ENCODE measurements at regions not wholly inside any gene's neighbourhood (a gene's known extent, or its start where the extent isn't known, plus 50 kb on each side); places are given as distances from the start of the nearest gene placed in this dataset.
A peak's percentile ranks its signal among the peaks of the same experiment; 100 is the strongest.

DNA sequence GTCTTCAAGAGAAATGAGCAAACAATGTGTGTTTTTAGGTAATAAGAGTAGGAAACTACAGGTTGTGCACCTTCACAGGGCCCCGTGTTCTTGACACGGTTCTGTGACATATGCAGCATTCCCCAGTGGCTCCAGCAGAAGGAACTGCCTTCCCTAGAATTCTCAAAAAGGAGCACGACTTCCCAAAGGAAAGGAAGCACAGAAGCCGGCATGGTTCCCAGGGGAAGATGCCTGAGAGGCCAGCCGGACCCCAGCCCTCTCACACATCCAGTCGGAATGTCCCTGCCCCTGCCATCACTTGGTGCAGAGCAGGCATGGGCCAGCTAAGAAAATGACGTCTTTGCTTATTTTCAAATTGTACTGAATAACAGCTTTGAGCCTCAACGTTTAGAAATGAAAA lies 187.3 kb upstream of the NSMCE3 start:
- no peak for DNase-seq (ENCODE audit: low read depth in 2 of 2)
- TF ChIP-seq, protein P1, sequence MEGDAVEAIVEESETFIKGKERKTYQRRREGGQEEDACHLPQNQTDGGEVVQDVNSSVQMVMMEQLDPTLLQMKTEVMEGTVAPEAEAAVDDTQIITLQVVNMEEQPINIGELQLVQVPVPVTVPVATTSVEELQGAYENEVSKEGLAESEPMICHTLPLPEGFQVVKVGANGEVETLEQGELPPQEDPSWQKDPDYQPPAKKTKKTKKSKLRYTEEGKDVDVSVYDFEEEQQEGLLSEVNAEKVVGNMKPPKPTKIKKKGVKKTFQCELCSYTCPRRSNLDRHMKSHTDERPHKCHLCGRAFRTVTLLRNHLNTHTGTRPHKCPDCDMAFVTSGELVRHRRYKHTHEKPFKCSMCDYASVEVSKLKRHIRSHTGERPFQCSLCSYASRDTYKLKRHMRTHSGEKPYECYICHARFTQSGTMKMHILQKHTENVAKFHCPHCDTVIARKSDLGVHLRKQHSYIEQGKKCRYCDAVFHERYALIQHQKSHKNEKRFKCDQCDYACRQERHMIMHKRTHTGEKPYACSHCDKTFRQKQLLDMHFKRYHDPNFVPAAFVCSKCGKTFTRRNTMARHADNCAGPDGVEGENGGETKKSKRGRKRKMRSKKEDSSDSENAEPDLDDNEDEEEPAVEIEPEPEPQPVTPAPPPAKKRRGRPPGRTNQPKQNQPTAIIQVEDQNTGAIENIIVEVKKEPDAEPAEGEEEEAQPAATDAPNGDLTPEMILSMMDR (IDR thresholded peaks at IDR 0.05; ENCODE audit: low read depth, low read length), result no peak
- H3K4me3 ChIP-seq (replicated peaks in 1 of 2; ENCODE audit: low read depth in 2 of 2, low read length in 2 of 2), result no peak overlapping the region

DNA sequence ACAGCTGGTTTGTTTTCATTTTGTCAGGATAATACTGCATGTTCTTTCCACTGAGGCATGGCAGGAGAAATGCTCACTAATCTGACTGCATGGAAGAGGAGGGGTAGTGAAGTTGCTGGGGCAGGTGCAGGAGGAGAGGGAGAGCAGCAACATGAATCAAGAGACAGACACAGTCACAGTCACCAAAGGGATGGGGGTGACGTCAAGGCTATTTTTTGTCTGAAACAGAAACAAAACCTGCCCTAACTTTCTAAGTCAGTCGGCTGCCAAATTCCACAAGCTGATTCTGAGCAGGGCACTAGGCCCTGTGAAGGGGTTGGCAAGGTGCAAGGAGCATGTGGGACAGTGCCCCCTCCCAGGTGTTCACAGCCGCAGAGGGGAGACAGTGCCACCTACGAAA lies 186.6 kb upstream of the NSMCE3 start:
- H3K4me3 ChIP-seq (replicated peaks in 1 of 2; ENCODE audit: low read depth in 2 of 2, low read length in 2 of 2), result no peak overlapping the region

DNA sequence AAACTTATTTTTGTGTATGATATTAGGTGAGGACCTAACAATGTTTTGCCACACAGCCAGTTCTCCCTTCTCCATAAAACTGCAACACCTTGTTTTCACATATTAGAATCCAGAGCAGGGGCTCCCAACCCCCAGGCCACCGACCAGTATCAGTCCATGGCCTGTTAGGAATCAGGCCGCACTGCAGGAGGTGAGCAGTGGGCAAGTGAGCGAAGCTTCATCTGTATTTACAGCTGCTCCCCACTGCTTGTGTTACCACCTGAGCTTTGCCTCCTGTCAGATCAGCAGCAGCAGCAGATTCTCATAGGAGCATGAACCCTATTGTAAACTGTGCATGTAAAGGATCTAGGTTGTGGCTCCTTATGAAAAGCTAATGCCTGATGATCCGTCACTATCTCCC lies 185.9 kb upstream of the NSMCE3 start:
- DNase-seq (ENCODE audit: low read depth in 2 of 2), result no peak
- no peak overlapping the region for H3K4me3 ChIP-seq (replicated peaks in 1 of 2; ENCODE audit: low read depth in 2 of 2, low read length in 2 of 2)
- TF ChIP-seq, protein P1 (IDR thresholded peaks at IDR 0.05; ENCODE audit: low read depth, low read length), result no peak

More for the DNA sequence above, 186.6 kb upstream of the NSMCE3 start:
- no peak for DNase-seq (ENCODE audit: low read depth in 2 of 2)
- TF ChIP-seq, protein P1 (IDR thresholded peaks at IDR 0.05; ENCODE audit: low read depth, low read length), result no peak

DNA sequence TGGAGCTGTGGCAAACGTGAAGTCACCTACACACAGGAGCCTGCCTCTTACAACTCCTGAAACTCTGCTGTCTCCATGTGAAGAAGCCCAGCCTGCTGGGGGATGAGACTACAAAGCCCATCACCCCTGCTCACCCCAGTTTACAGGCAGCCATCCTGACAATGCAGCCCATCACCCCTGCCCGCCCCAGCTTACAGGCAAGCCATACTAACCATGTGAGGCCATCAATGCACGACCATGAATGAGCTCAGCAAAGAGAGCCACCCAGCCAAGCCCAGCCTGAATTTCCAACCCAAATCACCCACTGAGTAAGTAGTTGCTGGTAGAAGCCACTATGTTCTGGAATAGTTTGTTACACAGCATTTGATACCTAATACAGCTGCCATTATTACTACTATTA lies 185.4 kb upstream of the NSMCE3 start:
- no peak overlapping the region for H3K4me3 ChIP-seq (replicated peaks in 1 of 2; ENCODE audit: low read depth in 2 of 2, low read length in 2 of 2)
- DNase-seq (ENCODE audit: low read depth in 2 of 2), result no peak
- TF ChIP-seq, protein P1 (IDR thresholded peaks at IDR 0.05; ENCODE audit: low read depth, low read length), result no peak

DNA sequence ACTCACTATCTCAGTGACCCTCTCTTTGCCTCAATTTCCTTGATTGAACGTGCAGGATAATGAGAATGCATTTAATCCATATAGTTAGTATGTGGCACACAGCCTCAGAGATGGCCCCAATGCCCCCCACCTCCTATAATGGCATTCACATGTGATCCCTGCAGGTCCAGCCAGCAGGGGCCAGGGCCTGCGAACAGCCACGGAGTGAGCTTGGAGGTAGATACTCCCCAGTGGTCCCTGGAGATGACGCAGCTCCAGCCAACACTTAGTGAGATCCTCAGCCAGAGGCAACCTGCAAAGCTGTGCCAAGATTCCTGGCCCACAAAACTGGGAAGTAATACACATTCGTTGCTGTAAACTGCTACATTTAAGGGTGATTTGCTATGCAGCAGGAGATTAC lies 184.9 kb upstream of the NSMCE3 start:
- no peak for DNase-seq (ENCODE audit: low read depth in 2 of 2)
- no peak overlapping the region for H3K4me3 ChIP-seq (replicated peaks in 1 of 2; ENCODE audit: low read depth in 2 of 2, low read length in 2 of 2)
- TF ChIP-seq, protein P1 (IDR thresholded peaks at IDR 0.05; ENCODE audit: low read depth, low read length), result no peak

DNA sequence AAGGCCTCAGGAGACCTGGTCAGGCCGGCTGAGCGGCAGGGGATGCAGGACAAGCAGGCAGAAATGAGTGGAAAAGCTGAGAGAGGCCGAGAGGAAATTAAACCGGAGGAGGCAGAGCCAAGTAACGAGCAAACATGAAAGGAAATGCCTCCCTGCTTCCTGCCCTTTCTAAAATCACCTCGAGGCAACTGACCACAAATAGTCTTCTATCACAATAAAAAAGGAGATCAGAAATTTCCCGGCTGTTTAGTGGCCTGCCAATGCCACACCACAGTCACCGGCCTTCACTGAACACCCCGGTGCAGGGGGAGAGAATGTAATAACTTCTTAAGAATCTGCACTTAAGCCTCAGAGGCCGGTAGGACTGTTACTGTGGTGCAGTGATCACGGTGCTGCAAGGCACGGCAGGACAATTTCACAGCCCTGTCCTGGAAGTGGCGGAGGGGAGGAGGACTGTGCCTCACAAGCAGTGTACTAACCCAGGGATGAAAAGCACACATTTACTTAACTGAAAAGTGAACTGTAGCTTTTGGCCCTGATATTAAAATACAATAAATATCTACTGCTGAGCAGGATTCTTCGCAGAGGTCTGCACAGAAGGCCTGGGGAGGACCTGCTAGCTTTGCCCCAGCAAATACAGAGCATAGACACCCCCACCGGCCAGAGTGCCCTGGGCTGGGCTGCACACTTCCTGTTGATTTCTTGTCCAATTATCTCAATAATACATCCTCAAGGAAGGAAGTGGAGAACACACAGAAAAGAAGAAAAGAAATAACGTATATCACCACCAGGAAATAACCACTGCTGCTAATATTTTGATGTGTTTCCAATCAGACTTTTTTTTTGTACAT lies 183.5 kb upstream of the NSMCE3 start:
- H3K4me3 ChIP-seq (replicated peaks in 1 of 2; ENCODE audit: low read depth in 2 of 2, low read length in 2 of 2), result no peak overlapping the region
- TF ChIP-seq, protein P1 (IDR thresholded peaks at IDR 0.05; ENCODE audit: low read depth, low read length), result no peak
- peak in 1 of 2 donors; percentile 2 for DNase-seq (ENCODE audit: low read depth in 2 of 2)

Measured in cardiac fibroblast (primary cell).